Esophagus squamous epithelium (tissue), 4 donors: ENCODE measurements at regions not wholly inside any gene's neighbourhood (a gene's known extent, or its start where the extent isn't known, plus 50 kb on each side); places are given as distances from the start of the nearest gene placed in this dataset.

ENCODE experiments used
- CTCF ChIP-seq, 6 experiments: fragments of 450-650 bp in 4 of 6; fragments of 200-600 bp in 2 of 6; sonication (generic) in 2 of 6; IDR thresholded peaks; one replicate each; pipeline ENCODE4 v1.5.1; 2016 to 2019; ENCODE audit warnings: antibody characterized with exemption in 6 of 6, mild to moderate bottlenecking in 4 of 6, moderate library complexity in 4 of 6
- POLR2A ChIP-seq, 4 donors: fragments of 450-650 bp; IDR thresholded peaks; one replicate each; pipeline ENCODE4 v1.6.1; 2017; ENCODE audit warnings: antibody characterized with exemption in 4 of 4, mild to moderate bottlenecking in 4 of 4, moderate library complexity in 3 of 4

DNA sequence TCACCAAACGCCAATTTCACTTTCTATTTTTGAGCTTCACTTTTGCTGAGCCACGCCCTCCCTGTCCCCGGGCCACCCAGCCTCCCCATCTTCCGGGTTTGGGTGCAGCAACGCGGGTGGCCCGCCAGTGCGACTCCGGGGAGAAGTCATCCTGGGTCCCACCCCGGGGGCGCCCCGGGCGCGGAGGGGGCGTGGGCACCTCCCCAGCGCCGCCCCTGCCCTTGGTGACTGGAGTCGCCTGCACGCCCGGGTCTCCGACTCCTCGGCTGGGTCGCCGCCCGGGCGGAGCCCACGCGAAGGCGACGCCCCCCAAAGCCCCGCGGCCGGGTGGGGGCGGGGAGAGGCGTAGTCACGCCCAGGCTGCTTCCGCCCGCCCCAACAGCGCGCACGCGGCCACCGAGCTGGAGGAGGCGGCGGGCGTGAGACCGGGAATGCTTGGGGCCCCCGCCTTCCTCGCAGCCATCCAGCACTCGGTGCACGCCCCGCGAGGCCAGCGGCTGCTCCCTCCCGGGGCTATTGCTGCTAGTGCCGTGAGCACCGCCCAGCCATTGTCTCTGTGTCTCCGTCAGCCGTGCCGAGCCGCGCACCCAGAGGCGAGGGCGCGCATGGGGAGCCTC is 362.1 kb upstream of the AMELY start:
- TF ChIP-seq CTCF (IDR thresholded peaks at IDR 0.05): no peak
- peak in 1 of 4 donors; percentile 58 for TF ChIP-seq POLR2A (IDR thresholded peaks at IDR 0.05)
